22Rv1 (cell line): ENCODE measurements at regions not wholly inside any gene's neighbourhood (a gene's known extent, or its start where the extent isn't known, plus 50 kb on each side); places are given as distances from the start of the nearest gene placed in this dataset.
A peak's percentile ranks its signal among the peaks of the same experiment; 100 is the strongest.

Experiments used
- ZFX ChIP-seq: fragments of 450-650 bp; IDR thresholded peaks from 2 replicates; pipeline ENCODE4 v1.6.1; 2017; ENCODE audit warnings: antibody characterized with exemption, borderline replicate concordance
- TF ChIP-seq, protein P1 (sequence below): fragments of 450-650 bp; IDR thresholded peaks from 2 replicates; pipeline ENCODE4 v1.5.1; 2017; ENCODE audit warnings: mild to moderate bottlenecking

- TF ChIP-seq, protein P1, sequence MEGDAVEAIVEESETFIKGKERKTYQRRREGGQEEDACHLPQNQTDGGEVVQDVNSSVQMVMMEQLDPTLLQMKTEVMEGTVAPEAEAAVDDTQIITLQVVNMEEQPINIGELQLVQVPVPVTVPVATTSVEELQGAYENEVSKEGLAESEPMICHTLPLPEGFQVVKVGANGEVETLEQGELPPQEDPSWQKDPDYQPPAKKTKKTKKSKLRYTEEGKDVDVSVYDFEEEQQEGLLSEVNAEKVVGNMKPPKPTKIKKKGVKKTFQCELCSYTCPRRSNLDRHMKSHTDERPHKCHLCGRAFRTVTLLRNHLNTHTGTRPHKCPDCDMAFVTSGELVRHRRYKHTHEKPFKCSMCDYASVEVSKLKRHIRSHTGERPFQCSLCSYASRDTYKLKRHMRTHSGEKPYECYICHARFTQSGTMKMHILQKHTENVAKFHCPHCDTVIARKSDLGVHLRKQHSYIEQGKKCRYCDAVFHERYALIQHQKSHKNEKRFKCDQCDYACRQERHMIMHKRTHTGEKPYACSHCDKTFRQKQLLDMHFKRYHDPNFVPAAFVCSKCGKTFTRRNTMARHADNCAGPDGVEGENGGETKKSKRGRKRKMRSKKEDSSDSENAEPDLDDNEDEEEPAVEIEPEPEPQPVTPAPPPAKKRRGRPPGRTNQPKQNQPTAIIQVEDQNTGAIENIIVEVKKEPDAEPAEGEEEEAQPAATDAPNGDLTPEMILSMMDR, result peak; percentile 67
- no peak for TF ChIP-seq ZFX
Observed at GRCh38 chr18:27298214-27298804, 113.2 kb upstream of the CHST9 start.
